CD4-positive, alpha-beta T cell (primary cell): ENCODE measurements at regions not wholly inside any gene's neighbourhood (a gene's known extent, or its start where the extent isn't known, plus 50 kb on each side); places are given as distances from the start of the nearest gene placed in this dataset.

ENCODE experiments used
- ATAC-seq: fragments of 200-7000 bp; cut with Tn5 transposase; one replicate; pipeline ENCODE4 v1.10.0; 2022; ENCODE audit warnings: mild to moderate bottlenecking; ENCODE audit not compliant: poor library complexity
- CTCF ChIA-PET: fragments of 350-600 bp; sonication (Branson Sonifier 250); formaldehyde crosslinking; loops from one replicate; lab custom pipeline; 2021; ENCODE audit warnings: antibody characterized with exemption, inconsistent platforms; lab: Charles Lee
- POLR2A ChIA-PET: fragments of 350-600 bp; sonication (Branson Sonifier 250); formaldehyde crosslinking; loops from one replicate; lab custom pipeline; 2021; ENCODE audit warnings: antibody characterized with exemption, inconsistent platforms; lab: Charles Lee
- DNase-seq, 14 experiments: peaks; one replicate each; pipeline ENCODE4 v3.0.0-alpha.2; 2013 to 2020; ENCODE audit warnings: mixed read lengths in 2 of 14
- H3K27ac ChIP-seq, 2 donors: one replicate each; pipeline versions ENCODE4 v1.5.1 to v1.7.0; 2013; ENCODE audit warnings: low read length in 2 of 2, low read depth in 1 of 2, mild to moderate bottlenecking in 1 of 2
- H3K27me3 ChIP-seq, 2 experiments: 1 replicate in 1 of 2; 2 replicates in 1 of 2; pipeline versions ENCODE4 v1.6.1 to v1.7.0; 2013; ENCODE audit warnings: low read length in 2 of 2, control low read depth in 1 of 2, mild to moderate bottlenecking in 1 of 2, moderate library complexity in 1 of 2; ENCODE audit not compliant: insufficient read depth in 2 of 2, control insufficient read depth in 1 of 2
- H3K36me3 ChIP-seq: one replicate; pipeline ENCODE4 v1.6.1; 2013; ENCODE audit warnings: low read length, control low read depth; ENCODE audit not compliant: insufficient read depth
- H3K4me1 ChIP-seq: one replicate; pipeline ENCODE4 v1.6.1; 2013; ENCODE audit warnings: low read length, control low read depth; ENCODE audit not compliant: insufficient read depth
- H3K4me3 ChIP-seq: one replicate; pipeline ENCODE4 v1.5.1; 2013; ENCODE audit warnings: mild to moderate bottlenecking, low read length, moderate library complexity
- H3K9me3 ChIP-seq, 2 experiments: 1 replicate in 1 of 2; 2 replicates in 1 of 2; pipeline versions ENCODE4 v1.6.1 to v1.7.0; 2013; ENCODE audit warnings: low read length in 2 of 2, mild to moderate bottlenecking in 2 of 2, control low read depth in 1 of 2, moderate library complexity in 1 of 2; ENCODE audit not compliant: control insufficient read depth in 1 of 2, insufficient read depth in 1 of 2
- H3K27ac Mint-ChIP-seq: one replicate; pipeline ENCODE4 v1.8.0; 2020; ENCODE audit warnings: mixed read lengths
- H3K27me3 Mint-ChIP-seq: one replicate; pipeline ENCODE4 v1.8.0; 2021; ENCODE audit warnings: mixed read lengths
- H3K36me3 Mint-ChIP-seq: one replicate; pipeline ENCODE4 v1.8.0; 2021; ENCODE audit warnings: low read depth, mixed read lengths
- H3K4me1 Mint-ChIP-seq: one replicate; pipeline ENCODE4 v1.8.0; 2021; ENCODE audit warnings: low read depth, mixed read lengths
- H3K4me3 Mint-ChIP-seq: one replicate; pipeline ENCODE4 v1.8.0; 2020; ENCODE audit warnings: mild to moderate bottlenecking, mixed read lengths
- H3K9me3 Mint-ChIP-seq: one replicate; pipeline ENCODE4 v1.8.0; 2020; ENCODE audit warnings: mixed read lengths
- CTCF ChIP-seq: fragments of 200-600 bp; IDR thresholded peaks from one replicate; pipeline ENCODE4 v1.8.0; 2022; ENCODE audit warnings: antibody characterized with exemption, mild to moderate bottlenecking
- intact Hi-C, 2 experiments: fragments of 100-400 bp; cut with DNase I in 1 of 2; cut with micrococcal nuclease in 1 of 2; formaldehyde crosslinking; loops; one replicate each; pipeline versions ENCODE4 v1.15.1 to v1.9.0; 2023 to 2025; cut with DNase I, micrococcal nuclease

GRCh38 chr12:127928615-127929571 is 338.1 kb upstream of the TMEM132C start:
- no peaks in the 10 kb centered on the region for H3K36me3 Mint-ChIP-seq
- Histone ChIP-seq H3K27ac (no peak overlapping the region), H3K4me1 (no peaks in the 10 kb centered on the region), H3K36me3 (no peaks in the 10 kb centered on the region), H3K27me3 (no peaks in the 10 kb centered on the region), H3K4me3 (no peak overlapping the region), H3K9me3 (peaks cover 0 to 8% of the 10 kb centered on the region in 2 experiments)
- CTCF ChIA-PET = no interaction called here
- no peak for TF ChIP-seq CTCF
- intact Hi-C loops = no loop called here
- H3K4me3 Mint-ChIP-seq = no peak overlapping the region
- no peak overlapping the region for H3K27ac Mint-ChIP-seq
- no peaks in the 10 kb centered on the region for H3K4me1 Mint-ChIP-seq
- H3K27me3 Mint-ChIP-seq = no peaks in the 10 kb centered on the region
- POLR2A ChIA-PET = no interaction called here
- DNase-seq = no peak
- ATAC-seq = no peak
- H3K9me3 Mint-ChIP-seq = peaks cover 2% of the 10 kb centered on the region

- Histone ChIP-seq H3K9me3 (peaks cover 0 to 8% of the 10 kb centered on the region in 2 experiments), H3K27me3 (no peaks in the 10 kb centered on the region), H3K36me3 (no peaks in the 10 kb centered on the region), H3K27ac (no peak overlapping the region), H3K4me3 (no peak overlapping the region), H3K4me1 (no peaks in the 10 kb centered on the region)
- POLR2A ChIA-PET = no interaction called here
- no peak for TF ChIP-seq CTCF
- no peaks in the 10 kb centered on the region for H3K27me3 Mint-ChIP-seq
- H3K27ac Mint-ChIP-seq = no peak overlapping the region
- DNase-seq (no peak), ATAC-seq (no peak)
- peaks cover 2% of the 10 kb centered on the region for H3K9me3 Mint-ChIP-seq
- no peak overlapping the region for H3K4me3 Mint-ChIP-seq
- intact Hi-C loops = no loop called here
- no peaks in the 10 kb centered on the region for H3K36me3 Mint-ChIP-seq
- H3K4me1 Mint-ChIP-seq = no peaks in the 10 kb centered on the region
- CTCF ChIA-PET = no interaction called here
Observed at GRCh38 chr12:127930122-127930521, 336.8 kb upstream of the TMEM132C start.

GRCh38 chr12:127934409-127934808 is 332.6 kb upstream of the TMEM132C start:
- Mint-ChIP-seq H3K9me3 (peaks cover 4% of the 10 kb centered on the region), H3K27me3 (no peaks in the 10 kb centered on the region), H3K4me3 (no peak overlapping the region), H3K36me3 (no peaks in the 10 kb centered on the region), H3K4me1 (no peaks in the 10 kb centered on the region), H3K27ac (no peak overlapping the region)
- CTCF ChIA-PET = no interaction called here
- DNase-seq = no peak
- intact Hi-C loops = no loop called here
- Histone ChIP-seq H3K27ac (no peak overlapping the region), H3K9me3 (peaks cover 0 to 8% of the 10 kb centered on the region in 2 experiments), H3K27me3 (no peaks in the 10 kb centered on the region), H3K36me3 (no peaks in the 10 kb centered on the region), H3K4me1 (no peaks in the 10 kb centered on the region), H3K4me3 (no peak overlapping the region)
- no peak for ATAC-seq
- POLR2A ChIA-PET = no interaction called here
- TF ChIP-seq CTCF = no peak
